GM18520 (cell line): ENCODE measurements at regions not wholly inside any gene's neighbourhood (a gene's known extent, or its start where the extent isn't known, plus 50 kb on each side); places are given as distances from the start of the nearest gene placed in this dataset.

ENCODE experiments used
- ATAC-seq: cut with Tn5 transposase; IDR thresholded peaks from one replicate; pipeline ENCODE4 v1.9.1; 2021; ENCODE audit not compliant: unreplicated experiment

DNA sequence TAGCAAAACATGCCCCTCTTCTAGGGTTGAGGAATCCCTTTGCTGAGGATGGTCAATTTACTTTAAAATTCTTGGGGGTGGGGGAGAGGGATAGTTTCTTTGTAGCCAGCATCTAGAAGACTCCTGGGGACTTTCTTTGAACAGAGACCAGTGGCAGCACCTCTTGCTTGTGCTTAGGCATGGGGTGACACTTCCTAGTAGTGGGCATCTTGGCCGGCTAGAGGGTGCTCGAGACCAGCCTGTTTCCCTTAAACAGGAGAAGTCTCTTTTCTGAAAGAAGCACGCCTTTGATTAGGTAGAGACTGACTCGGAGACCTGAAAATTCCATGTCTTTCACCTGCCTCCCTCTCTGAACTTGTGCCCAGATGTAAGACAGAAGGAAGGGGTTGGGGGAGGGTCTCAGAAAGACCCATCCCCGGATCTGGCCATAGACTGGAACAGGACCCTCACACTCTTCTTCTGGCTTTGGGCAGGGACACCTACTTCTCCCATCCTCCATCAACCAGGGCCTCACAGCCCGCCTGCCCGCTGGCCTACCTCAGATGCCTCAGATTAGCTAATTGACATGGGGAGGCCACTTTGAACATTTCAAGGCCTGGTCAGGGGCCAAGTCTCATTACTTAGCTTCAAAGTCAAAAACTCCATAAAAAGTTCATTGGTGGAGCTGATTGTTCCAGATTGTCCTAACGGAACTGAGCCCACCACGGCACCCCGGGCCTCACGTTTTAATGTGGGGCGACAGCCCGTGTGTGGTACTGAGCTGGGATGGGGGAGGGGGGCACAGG lies 172.2 kb downstream of the CDC5L start:
- ATAC-seq: no peak

DNA sequence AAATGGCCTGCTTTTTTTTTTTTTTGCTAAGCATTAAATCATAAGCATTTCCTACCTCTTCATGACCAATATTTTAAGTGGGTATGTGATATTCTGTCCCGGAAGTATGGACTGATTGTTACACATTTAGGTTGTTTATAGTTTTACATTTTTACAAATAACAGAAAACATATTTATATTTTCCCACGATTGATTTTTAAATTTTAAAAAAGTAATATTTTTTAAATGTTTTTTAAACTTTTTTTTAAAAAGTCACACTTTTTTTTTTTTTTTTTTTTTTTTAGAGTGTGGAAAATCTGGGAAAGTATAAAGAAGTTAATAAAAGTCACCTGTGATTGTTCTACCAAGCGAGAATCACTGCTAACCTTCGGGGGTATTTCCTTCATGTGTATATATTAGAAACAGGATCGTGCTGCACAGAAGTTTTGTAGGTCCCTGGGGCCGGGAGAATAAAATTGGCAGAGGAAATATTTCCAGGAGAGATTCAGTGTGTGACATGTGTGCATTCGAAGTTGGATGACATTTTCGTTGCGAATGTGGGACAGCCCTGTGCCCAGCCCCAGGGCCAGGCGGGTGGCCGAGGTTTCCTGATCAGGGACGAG lies 173.1 kb downstream of the CDC5L start:
- no peak for ATAC-seq

DNA sequence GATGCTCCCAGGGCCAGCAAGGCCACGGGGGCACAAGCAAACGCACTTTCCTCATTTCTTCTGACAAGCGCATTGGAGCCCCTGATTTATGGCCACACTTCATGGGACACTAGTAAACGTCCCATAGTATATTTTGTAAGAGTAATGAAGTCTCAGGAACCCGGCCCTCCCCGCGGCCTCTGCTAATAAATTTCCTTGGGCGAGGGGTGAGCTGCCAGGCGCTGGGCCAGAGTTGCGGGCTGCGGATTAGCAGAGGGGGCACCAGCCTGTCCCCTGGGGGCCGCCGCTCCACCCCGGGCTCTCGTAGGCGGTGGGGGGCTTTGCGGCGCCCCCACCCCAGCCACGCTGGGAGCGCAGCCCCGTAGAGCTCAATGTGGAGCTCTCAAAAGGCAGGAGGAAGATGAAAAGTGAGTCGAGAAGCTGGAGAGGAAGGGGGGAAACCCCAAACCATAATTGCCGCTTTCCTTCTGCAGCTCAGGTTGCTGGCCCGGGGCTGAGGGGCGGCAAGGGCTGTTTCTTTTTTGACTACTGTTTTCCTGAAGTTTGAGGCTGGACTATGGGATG lies 173.6 kb downstream of the CDC5L start:
- no peak for ATAC-seq

DNA sequence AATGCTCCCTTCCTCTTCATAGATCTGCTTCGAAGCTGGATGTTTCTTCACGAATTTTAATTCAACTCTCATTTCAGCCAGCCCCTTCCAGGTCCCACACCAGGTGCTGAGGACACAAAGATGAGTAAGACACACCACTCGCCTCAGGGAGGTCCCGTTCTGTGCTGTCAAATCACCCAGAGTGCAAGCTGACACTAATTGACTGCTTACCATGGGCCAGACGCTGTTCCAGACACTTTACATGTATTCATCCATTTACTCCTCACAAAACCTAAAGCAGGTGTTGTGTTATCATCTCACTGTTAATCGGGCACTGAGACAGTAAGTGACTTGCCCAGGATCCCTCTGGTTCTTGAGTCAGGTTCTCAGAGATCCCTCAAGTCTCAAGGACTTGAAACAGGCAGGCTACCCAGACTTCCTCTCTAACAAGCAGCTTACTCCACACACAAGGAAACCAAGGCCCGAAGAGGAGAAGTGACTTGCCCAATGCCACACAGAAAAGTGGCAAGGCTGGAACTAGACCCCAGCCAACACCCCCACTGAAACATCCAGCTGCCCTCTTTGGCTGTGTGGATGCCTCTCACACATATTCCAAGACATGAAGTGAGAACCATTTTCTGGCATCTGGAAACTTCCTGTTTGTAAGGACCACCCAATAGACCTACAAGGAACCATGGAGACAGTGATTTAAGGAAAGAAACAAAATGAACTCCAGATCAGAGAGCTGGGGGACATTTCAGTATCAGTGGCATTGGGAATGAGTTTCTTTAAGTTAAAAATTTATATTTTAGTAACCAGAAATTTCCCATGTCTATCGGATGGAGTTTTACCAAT lies 174.5 kb downstream of the CDC5L start:
- no peak for ATAC-seq

DNA sequence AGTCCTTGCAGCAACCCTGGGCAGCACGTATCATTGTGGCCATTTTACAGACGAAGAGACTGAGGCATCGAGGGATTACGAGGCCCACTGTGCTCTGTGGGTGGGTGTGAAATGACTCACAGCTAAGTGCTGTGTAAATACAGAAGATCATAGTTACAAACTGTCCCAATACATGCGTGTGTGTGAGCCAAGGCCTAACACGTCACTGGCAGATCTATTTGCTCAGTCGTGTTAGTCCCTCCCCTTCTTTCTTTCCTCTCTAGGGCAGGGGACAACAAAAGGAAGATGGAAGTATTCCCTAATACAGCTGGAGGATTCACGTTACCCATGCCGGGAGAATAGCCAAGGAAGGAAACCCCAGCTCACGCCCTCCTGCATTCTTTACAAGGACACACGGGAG lies 175.9 kb downstream of the CDC5L start:
- no peak for ATAC-seq

DNA sequence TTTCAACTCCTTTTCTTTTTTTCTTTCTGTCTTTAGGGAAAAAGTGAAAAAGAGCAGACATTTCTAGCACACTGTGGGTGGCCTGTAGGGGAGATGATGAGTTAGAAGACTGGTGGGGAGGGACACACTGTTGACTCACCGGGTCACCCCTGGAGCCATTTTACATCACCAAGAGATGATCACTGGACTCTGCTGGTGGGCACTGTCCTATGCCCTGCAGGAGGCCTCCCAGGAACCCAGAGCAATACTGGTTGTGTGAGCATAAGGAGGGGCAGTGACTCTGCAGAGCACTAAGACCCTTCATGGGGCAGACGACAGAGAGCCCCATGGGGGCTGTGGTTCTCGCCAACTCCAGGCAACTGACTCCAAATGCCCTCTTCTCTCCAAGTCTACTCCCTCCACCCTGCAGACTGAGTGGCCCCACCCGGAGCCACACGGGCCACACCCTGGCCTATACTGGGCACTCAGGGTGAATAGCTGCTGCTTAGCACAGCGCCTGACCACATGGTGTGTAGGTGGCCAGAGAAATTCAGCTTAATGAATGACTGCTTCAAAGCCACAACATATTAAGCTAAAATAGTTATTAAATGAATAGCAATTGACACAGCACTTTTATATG lies 177.5 kb downstream of the CDC5L start:
- no peak for ATAC-seq

DNA sequence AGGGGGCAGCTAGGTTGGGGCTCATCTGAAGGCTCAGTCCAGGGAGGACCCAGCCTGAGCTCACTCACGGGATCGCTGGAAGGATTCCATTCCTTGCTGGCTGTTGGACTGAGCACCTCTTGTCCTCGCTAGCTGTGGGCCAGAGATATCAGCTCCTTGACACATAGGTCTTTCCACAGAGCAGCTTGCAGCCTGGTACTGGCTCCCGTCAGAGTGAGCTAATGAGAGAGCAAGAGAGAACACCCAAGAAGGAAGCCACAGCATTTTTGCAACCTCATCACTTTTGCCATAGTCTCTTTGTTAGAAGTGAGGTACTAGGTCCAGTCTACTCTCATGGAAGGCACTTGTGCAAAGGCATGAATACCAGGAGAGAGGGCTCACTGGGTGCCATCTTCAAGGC lies 179.9 kb downstream of the CDC5L start:
- no peak for ATAC-seq

DNA sequence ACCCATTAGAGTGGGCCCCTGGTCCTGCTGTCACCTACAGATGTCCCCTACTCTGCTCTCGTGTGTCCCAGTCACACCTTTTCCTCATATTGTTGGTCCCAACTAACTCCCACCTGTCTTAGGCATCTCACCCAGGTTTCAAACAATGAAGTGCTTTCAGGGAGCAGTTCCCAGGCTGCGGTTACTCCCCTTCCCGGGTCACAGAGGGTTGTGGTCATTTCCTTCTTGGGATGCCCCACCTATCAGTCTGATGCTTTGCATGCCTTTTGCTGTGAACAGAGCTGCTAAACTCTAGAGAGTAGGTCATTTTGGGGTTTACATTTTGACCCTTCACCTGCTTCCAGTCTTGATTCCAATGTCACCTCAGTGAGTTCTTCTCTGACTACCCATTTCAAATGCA lies 181.6 kb downstream of the CDC5L start:
- ATAC-seq: no peak

DNA sequence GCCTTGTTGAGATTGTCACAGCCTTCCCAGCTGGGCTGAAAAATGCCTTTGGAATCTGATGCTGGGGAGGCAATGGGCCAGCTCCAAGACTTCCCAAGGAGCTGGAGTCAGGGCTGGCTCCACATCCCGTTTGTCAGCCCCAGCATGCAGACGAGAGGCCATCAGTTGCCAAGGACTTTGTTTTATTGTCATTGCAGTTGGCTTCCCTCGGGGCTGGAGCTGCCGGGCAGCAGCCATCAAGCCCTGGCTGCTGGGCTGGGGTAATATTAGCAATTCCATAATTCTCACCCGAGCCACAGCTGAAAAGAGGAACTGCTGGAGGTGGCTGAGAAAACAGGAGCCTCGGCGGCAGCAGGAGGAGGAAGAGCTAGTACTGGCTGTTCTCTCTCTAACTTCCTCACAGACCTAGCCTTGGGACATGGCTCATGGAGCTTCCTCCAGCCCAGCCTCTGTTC lies 182.5 kb downstream of the CDC5L start:
- no peak for ATAC-seq

DNA sequence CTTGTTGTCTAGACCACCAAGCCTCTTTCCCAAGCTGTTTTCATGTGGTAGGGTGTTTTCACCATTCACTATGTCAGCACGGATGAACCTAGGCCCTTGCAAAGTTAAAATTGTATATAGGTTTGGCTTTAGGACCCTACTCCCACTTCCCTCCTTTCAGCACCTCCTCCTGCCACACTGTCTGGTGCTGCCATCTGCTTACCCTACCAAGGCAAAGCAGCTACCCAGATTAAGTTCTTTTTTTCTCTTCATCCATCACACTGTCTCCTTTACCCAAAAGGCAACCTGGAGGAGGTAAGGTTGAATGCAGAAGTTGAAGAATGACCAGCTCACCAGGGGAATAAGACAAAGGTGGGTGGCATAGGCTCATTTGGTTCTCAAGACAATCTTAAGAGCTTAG lies 184.0 kb downstream of the CDC5L start:
- ATAC-seq: no peak

DNA sequence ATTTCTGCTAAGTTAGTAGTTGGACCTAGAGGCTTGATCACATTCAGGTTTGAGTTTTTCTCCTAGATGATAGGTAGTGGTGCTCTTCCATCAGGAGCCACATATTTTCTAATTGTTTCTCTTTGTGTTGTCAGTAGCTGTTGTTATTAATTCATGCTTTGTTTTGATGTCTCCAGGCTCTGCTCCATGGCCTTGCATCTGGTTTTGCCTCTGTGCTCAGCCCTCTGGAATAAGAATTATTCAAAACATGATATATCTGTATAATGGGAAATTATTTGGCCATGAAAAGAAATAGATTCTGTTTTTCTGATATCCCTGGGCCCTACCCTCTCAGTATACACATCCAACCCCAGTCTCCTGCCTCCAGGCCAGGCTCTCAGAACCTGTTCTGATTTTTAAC lies 184.8 kb downstream of the CDC5L start:
- no peak for ATAC-seq

DNA sequence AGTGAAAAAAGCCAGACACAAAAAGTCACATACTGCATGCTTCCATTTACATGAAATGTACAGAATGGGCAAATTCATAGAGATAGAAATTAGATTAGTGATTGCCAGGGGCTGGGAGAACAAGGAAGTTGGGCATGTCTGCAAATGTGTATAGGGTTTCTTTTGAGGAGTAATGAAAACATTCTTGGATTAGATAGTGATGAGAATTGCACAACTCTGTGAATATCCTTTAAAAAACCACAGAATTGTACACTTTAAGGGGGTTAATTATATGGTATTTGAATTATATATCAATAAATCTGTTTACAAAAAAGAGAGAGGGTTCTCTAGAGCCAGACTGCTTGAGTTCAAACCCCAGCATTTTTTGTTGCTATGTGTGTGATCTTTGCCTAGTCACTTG lies 188.1 kb downstream of the CDC5L start:
- ATAC-seq: no peak

DNA sequence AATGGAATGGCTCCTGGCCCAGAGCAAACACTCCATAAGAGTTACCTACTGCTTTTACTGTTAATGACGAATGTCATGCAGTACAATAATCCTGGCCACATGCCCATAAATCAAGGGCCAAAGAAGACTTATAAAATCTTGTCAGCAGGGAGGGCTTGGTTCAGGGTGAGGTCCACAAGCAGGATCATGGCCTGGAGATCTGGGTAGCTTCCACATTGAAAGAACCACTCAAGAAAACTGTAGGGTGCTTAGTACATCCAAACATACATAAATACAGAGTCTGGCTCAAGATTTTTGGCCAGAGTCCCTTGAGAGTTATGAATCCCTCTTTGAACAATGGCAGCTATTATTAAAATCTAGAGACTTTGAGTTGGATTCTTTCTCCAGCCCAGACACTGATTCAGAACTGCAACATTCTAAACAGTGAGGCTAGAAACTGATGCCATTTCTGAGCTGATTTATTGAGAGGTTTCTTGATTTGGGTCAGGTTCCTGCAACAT lies 188.7 kb downstream of the CDC5L start:
- no peak for ATAC-seq

DNA sequence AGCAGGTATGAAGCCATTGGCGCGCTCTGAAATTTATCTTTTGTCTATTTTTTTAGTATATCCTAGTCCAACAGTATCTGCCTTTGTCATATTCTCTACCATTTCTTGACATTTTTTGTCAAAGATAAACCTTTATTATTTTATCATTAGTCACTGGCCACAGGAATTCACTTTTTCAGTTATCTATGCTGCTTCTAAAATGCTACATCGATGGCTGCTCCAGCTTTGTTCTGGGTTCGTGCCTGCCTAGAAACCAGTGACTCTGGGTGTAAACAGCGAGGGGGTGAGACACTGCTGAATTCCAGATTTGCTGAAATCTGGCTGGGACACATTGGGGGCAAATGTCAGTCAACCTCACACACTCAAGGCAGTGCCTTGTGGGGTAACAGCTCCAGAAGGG lies 193.4 kb downstream of the CDC5L start:
- ATAC-seq: no peak

DNA sequence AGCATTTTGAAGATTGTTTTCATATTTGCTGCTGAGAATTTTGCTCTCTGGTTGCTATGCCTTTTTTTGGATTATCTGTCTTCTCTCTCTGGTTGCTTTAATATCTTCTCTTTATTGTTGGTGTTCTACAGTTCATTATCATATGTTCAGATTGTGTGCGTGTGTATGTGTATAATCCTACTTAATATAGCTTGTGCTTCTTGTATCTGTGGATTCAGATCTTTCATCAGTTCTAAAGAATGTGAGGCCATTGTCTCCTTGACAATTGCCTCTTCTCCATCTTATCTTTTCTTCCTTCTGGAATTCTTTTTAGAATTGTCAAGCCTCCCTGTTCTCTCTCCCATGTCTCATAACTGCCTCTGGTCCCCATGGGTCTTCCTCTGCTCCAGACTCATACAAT lies 195.4 kb downstream of the CDC5L start:
- no peak for ATAC-seq

DNA sequence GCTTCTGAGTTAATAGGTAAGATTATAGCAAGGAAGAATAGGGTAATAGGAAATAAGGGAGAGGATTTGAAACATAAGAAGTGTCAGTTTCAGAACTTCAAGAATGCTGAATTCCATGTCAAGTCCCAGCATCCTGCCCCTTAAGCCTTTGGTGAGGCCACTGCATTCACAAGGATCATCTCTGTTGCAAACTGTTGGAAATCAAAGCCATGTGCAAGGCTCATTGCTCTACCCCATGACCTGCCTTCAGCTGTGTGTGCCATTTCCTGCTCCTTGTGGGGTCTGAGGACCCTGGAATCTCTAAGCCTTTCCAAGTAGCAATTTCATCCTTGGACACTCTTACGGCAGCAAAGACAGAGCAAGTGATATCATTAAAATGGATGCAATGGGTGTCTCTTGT lies 203.0 kb downstream of the CDC5L start:
- ATAC-seq: no peak

DNA sequence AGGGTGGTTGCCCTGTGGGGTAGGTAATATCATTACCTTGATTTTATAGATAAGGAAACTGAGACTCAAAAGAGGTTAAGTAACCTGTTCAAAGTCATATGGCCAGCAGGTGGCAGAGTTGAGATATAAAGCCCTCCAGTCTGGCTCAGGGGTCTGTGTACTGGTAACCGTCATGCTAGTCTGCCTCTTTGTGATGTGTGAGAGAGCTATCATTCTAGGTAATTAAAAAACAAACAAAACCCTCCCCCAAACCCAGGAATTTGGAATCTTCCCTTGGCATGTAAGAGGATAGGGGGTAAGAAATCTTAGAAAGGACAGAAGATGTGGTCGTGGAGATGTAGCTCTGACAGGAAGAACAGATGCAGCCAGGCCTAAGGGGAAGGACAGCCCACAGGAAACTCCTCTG lies 206.0 kb downstream of the CDC5L start:
- ATAC-seq: no peak

DNA sequence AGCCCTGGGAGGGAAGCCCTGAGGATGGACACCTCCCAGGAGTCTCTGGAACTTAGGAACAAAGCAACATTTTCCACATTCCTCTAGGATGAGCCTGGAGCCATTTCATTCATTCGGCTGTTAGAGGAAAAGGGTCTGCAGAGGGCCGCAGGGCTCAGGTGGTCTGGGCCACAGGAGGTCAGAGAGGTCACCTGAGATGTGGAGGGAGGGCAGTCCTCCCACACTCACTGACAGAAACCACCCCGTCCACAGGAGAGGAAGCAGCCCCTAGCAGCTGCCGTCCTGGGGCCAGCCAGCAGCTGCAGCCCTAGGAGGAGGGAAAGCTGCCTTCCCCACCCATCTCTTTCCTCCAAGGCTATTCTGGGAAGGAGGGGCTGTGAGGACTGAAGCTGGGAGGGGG lies 207.0 kb downstream of the CDC5L start:
- ATAC-seq: no peak

DNA sequence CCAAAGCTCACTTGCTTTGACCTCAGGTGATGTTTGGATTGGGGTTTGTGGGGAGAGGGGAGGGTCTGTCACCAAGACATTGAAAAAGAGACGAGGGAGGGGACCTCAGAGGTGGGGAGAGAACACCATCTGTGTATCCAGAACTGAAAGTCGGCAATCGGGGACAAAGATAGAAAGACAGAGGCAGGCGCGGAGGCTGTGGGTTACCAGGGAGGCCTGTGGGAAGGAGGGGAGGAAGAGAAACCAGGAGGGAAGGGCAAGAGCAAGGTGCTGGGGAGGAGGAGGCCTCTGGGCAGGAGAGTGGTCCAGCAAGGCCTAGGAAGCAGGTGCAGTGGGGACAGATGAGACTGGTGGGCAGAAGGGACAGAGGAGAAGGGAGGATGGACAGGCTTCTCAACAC lies 211.2 kb downstream of the CDC5L start:
- no peak for ATAC-seq

DNA sequence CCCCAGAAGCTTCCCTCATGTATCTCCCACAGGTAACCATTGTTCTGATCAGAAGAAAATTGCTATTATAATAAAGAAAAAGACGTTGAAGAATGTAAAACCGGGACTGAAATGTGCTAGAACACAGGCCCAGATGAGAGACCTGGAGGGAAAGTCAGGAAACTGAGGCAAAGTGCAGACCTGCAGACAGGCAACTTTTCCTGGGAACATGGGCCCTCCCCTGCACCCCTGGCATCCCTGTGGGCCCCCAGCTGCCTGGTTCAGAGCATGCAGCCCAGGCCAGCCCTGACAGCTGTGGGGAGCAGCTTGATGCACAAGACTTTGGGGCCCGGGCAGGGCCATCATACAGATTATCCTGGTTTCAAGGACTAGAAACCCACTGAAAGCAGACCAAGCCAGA lies 212.2 kb downstream of the CDC5L start:
- no peak for ATAC-seq

DNA sequence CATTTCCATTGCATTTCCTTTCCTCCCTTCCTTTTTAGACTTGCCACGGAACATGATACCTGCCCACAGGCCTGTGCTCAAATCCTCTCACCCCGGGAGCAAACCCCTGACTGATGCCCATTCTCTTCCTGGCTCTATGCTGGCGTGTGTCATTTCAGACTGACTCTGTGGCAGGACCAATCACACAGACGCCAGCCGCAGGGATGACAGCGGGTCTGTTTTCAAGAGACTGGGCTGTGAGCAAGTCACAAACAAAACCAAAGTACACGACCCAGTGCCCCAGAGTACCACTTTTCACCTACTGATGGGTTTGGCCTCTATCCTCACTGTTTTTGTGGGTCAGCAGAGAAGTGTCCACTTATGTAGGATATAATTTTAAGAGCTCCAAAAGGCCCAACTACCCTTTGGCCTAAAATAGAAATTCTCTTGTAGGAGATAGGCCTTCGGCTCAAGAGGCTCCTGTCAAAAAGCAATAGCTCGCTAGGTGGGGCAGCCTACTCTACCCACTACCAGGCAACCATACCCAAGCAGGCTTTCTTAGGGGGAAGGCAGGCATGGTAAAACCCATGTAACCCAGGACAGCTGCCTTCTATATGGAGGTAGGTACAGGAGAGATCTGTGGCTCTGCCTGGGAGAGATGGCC lies 215.7 kb downstream of the CDC5L start:
- no peak for ATAC-seq
